ENCODE measurements at regions not wholly inside any gene's neighbourhood (a gene's known extent, or its start where the extent isn't known, plus 50 kb on each side); places are given as distances from the start of the nearest gene placed in this dataset.

DNA sequence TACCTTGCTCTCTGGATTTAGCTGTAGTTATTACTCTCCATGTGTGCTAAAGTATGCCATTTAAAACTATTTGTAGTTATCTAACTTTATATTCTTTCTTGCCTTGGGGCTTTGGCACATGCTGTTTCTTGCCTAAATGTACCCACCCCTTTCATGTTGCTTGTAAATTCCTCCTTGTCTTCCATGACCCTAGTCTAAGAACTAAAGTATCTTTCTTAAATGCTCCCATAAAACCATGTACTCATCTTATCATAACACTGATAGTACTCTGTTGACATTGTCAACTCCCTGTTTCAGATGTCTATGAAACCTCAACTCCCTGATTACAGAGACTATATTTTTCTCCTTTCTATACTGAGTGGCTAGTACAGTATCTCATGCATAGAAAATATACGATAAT, 564.9 kb upstream of the IRAK1BP1 start:
- no peak overlapping the region for H3K4me3 ChIP-seq (ENCODE audit: insufficient read depth, low read length, poor library complexity, severe bottlenecking)
- no peaks in the 10 kb centered on the region for H3K79me2 ChIP-seq (ENCODE audit: insufficient read depth, low read length)
- H3K9ac ChIP-seq (ENCODE audit: low read length), result no peak overlapping the region
- no peaks in the 10 kb centered on the region for H3K9me3 ChIP-seq (ENCODE audit: insufficient read depth, low read length)
- no peaks in the 10 kb centered on the region for H3K36me3 ChIP-seq (ENCODE audit: low read length)
- H3K9me2 ChIP-seq (replicated peaks; ENCODE audit: insufficient read depth, low read length), result no peaks in the 10 kb centered on the region
- H3K27me3 ChIP-seq (ENCODE audit: low read length), result no peaks in the 10 kb centered on the region
- no peaks in the 10 kb centered on the region for H4K20me1 ChIP-seq (ENCODE audit: low read depth, low read length)
- no peak overlapping the region for H3K4me2 ChIP-seq (ENCODE audit: low read depth, low read length, poor library complexity, severe bottlenecking)
- H2AFZ ChIP-seq (ENCODE audit: low read depth, low read length, severe bottlenecking), result no peak overlapping the region
- H3K27ac ChIP-seq (ENCODE audit: low read depth, low read length), result no peak overlapping the region
- TF ChIP-seq, protein P1, sequence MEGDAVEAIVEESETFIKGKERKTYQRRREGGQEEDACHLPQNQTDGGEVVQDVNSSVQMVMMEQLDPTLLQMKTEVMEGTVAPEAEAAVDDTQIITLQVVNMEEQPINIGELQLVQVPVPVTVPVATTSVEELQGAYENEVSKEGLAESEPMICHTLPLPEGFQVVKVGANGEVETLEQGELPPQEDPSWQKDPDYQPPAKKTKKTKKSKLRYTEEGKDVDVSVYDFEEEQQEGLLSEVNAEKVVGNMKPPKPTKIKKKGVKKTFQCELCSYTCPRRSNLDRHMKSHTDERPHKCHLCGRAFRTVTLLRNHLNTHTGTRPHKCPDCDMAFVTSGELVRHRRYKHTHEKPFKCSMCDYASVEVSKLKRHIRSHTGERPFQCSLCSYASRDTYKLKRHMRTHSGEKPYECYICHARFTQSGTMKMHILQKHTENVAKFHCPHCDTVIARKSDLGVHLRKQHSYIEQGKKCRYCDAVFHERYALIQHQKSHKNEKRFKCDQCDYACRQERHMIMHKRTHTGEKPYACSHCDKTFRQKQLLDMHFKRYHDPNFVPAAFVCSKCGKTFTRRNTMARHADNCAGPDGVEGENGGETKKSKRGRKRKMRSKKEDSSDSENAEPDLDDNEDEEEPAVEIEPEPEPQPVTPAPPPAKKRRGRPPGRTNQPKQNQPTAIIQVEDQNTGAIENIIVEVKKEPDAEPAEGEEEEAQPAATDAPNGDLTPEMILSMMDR (IDR thresholded peaks at IDR 0.05; ENCODE audit: insufficient read depth, low read length, poor library complexity, severe bottlenecking), result no peak
- no peak for TF ChIP-seq EZH2phosphoT487 (conservative IDR thresholded peaks at IDR 0.05; ENCODE audit: low read length)
- H3F3A ChIP-seq (ENCODE audit: insufficient read depth), result no peaks in the 10 kb centered on the region

DNA sequence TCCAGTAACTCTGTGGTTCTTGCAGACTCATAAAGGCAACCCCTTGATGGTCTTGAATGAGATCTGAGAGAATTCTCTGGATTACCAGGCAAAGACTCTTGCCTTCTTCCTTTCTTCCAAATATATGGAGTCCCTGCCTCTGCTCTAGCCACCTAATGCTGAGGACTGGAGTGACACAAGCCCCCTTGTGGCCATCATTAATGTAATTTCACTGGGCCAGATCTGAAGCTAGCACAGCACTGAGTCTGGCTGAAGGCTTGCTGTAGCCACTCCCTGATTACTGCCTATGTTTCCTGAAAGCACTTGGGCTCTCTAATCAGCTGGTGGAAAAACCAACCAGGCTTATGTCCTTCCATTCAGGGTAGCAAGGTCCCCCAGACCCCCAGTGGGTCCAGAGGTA, 559.3 kb upstream of the IRAK1BP1 start:
- Histone ChIP-seq H3K79me2 (ENCODE audit: insufficient read depth, low read length) (no peaks in the 10 kb centered on the region), H2AFZ (ENCODE audit: low read depth, low read length, severe bottlenecking) (no peak overlapping the region), H3K9me2 (replicated peaks; ENCODE audit: insufficient read depth, low read length) (no peaks in the 10 kb centered on the region), H3K36me3 (ENCODE audit: low read length) (no peaks in the 10 kb centered on the region), H3K27me3 (ENCODE audit: low read length) (no peaks in the 10 kb centered on the region), H3K9me3 (ENCODE audit: insufficient read depth, low read length) (no peaks in the 10 kb centered on the region), H4K20me1 (ENCODE audit: low read depth, low read length) (no peaks in the 10 kb centered on the region), H3K9ac (ENCODE audit: low read length) (no peak overlapping the region), H3K4me3 (ENCODE audit: insufficient read depth, low read length, poor library complexity, severe bottlenecking) (no peak overlapping the region), H3F3A (ENCODE audit: insufficient read depth) (no peaks in the 10 kb centered on the region), H3K4me2 (ENCODE audit: low read depth, low read length, poor library complexity, severe bottlenecking) (no peak overlapping the region), H3K27ac (ENCODE audit: low read depth, low read length) (no peak overlapping the region)
- TF ChIP-seq, protein P1 (IDR thresholded peaks at IDR 0.05; ENCODE audit: insufficient read depth, low read length, poor library complexity, severe bottlenecking), result no peak
- TF ChIP-seq EZH2phosphoT487 (conservative IDR thresholded peaks at IDR 0.05; ENCODE audit: low read length), result no peak

DNA sequence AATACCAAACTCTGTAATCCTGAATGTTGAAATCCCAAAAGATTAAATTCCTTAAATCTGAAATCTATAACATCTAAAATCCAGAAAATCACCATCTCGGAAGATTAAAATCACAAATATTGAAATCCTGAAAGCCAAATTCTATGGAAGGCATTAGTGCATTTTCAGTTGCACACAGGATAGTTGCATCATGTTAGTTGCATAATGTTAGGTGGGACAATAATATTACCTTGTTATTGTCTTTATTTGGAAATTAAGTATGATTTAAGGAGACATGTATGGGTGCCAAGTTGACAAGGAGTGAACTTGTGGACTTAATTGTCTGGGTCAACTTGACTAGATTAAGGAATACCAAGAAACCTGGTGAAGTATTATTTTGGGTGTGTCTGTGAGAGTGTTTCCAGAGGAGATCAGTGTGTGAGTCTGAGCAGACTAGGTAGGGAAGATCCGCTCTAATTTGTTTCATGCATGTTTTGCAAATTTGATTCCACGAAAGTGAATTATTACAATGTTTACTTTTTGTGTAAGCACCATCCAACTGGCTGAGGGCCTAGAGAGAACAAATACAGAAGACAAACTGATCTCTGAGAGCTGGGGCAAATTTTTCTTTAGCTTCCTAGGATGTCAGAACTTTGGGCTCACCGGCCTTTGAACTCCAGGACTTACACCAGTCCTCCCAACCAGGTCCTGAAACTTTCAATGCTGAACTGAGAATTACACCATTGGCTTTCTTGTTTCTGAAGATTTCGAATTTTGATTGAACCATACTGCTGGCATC, 545.1 kb upstream of the IRAK1BP1 start:
- Histone ChIP-seq H3K9me3 (ENCODE audit: insufficient read depth, low read length) (no peaks in the 10 kb centered on the region), H3K9me2 (replicated peaks; ENCODE audit: insufficient read depth, low read length) (no peaks in the 10 kb centered on the region), H3K36me3 (ENCODE audit: low read length) (no peaks in the 10 kb centered on the region), H3K4me3 (ENCODE audit: insufficient read depth, low read length, poor library complexity, severe bottlenecking) (no peak overlapping the region), H3K27me3 (ENCODE audit: low read length) (no peaks in the 10 kb centered on the region), H2AFZ (ENCODE audit: low read depth, low read length, severe bottlenecking) (no peak overlapping the region), H3K9ac (ENCODE audit: low read length) (no peak overlapping the region), H3K4me2 (ENCODE audit: low read depth, low read length, poor library complexity, severe bottlenecking) (no peak overlapping the region), H4K20me1 (ENCODE audit: low read depth, low read length) (no peaks in the 10 kb centered on the region), H3F3A (ENCODE audit: insufficient read depth) (no peaks in the 10 kb centered on the region), H3K79me2 (ENCODE audit: insufficient read depth, low read length) (no peaks in the 10 kb centered on the region), H3K27ac (ENCODE audit: low read depth, low read length) (no peak overlapping the region)
- TF ChIP-seq, protein P1 (IDR thresholded peaks at IDR 0.05; ENCODE audit: insufficient read depth, low read length, poor library complexity, severe bottlenecking), result no peak
- TF ChIP-seq EZH2phosphoT487 (conservative IDR thresholded peaks at IDR 0.05; ENCODE audit: low read length), result no peak

Measured in SU-DHL-6 (cell line).